T-helper 2 cell treated with Interferon-gamma antibody and Interleukin-4, amounts not matched to agents 5 μg/mL and 100 μg/mL, for 36 hours (primary cell): ENCODE measurements at regions not wholly inside any gene's neighbourhood (a gene's known extent, or its start where the extent isn't known, plus 50 kb on each side); places are given as distances from the start of the nearest gene placed in this dataset.

Source experiments
- DNase-seq: peaks from one replicate; pipeline ENCODE4 v3.0.0; 2021; ENCODE audit warnings: low spot score
- H3K27ac Mint-ChIP-seq: one replicate; pipeline ENCODE4 v1.8.0; 2021; ENCODE audit warnings: mild to moderate bottlenecking, mixed read lengths
- H3K27me3 Mint-ChIP-seq: one replicate; pipeline ENCODE4 v1.8.0; 2021; ENCODE audit warnings: low read depth, mixed read lengths
- H3K36me3 Mint-ChIP-seq: one replicate; pipeline ENCODE4 v1.8.0; 2021; ENCODE audit warnings: low read depth, mixed read lengths
- H3K4me1 Mint-ChIP-seq: one replicate; pipeline ENCODE4 v1.8.0; 2021; ENCODE audit warnings: low read depth, mixed read lengths
- H3K4me3 Mint-ChIP-seq: one replicate; pipeline ENCODE4 v1.8.0; 2022; ENCODE audit warnings: mild to moderate bottlenecking, moderate library complexity, mixed read lengths
- H3K9me3 Mint-ChIP-seq: one replicate; pipeline ENCODE4 v1.8.0; 2021; ENCODE audit warnings: mixed read lengths

DNA sequence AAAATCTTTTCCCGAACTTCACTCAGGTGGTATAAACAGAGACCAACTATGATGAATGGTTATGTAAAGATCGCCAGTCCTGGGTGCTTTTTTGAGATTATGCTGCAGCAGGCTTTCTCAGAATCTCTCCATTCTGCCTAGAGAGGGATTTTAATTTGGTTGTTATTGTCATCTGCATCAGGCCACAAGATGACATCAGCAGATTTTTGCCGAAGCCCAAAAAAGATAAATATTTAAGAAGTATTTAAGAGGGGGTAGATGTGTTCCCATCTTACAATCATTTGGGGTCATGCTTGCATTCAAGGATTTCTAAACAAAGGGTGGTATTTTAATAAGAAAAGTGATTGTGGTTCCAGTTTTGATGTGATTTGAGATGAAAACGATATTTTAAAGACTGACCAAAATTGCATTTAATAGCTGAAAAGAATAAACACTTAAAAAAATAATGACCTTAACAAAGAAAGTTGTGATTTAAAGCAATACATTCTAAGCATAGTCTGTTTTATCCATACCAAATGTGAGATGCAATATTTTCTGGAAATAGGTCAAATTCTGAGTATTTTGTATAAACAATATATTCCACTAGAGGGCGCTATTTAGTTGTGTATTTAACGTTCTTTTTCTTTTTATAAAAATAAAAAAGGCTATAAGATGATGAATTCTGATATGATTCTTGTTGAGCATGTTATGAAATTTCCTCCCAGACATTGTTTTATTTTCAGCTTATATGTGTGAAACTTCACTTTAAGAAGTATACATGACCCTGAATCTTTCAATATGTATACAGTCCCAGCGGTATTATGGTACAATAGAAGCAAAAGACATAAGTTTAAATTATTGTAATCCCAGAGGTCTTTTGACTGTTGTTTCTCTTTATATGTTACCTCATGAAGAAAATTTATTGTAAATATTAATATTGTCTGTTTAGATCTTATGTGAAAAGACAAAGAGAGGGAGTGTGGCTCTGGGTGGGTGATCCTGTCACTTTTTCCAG, 51.0 kb upstream of the ZFP64 start:
- no peak overlapping the region for H3K27ac Mint-ChIP-seq
- no peak for DNase-seq
- H3K4me3 Mint-ChIP-seq, result no peak overlapping the region
- peaks cover 3% of the 10 kb centered on the region for H3K27me3 Mint-ChIP-seq
- H3K9me3 Mint-ChIP-seq, result no peaks in the 10 kb centered on the region
- H3K4me1 Mint-ChIP-seq, result no peaks in the 10 kb centered on the region
- no peaks in the 10 kb centered on the region for H3K36me3 Mint-ChIP-seq
